K562 (cell line): ENCODE measurements at regions not wholly inside any gene's neighbourhood (a gene's known extent, or its start where the extent isn't known, plus 50 kb on each side); places are given as distances from the start of the nearest gene placed in this dataset.
"Not testable (repeated sequence)": the region's sequence is repeated elsewhere in the genome, so short reads cannot be mapped to it uniquely, and the experiment has no call there.

Experiments
- CUX1 ChIP-seq: fragments of 200-800 bp; sonication (Bioruptor generic); IDR thresholded peaks from 2 replicates; pipeline ENCODE4 v1.6.1; 2016; ENCODE audit warnings: missing genetic modification characterization, missing compliant biosample characterization
- DIDO1 ChIP-seq: fragments of 450-650 bp; IDR thresholded peaks from 2 replicates; pipeline ENCODE4 v1.6.1; 2016; ENCODE audit warnings: low read depth, missing biosample characterization, missing genetic modification characterization
- ETS2 ChIP-seq: IDR thresholded peaks from 2 replicates; pipeline ENCODE4 v1.6.1; 2016; ENCODE audit warnings: borderline replicate concordance, missing genetic modification characterization, mild to moderate bottlenecking, moderate library complexity, missing compliant biosample characterization; ENCODE audit not compliant: poor library complexity, severe bottlenecking
- GATAD2A ChIP-seq: fragments of 450-650 bp; IDR thresholded peaks from 2 replicates; pipeline ENCODE4 v1.6.1; 2017
- GTF2A2 ChIP-seq: IDR thresholded peaks from 2 replicates; pipeline ENCODE4 v1.6.1; 2016; ENCODE audit warnings: mild to moderate bottlenecking, missing genetic modification characterization, missing compliant biosample characterization
- MTF1 ChIP-seq: fragments of 250-450 bp; sonication (Bioruptor Pico); IDR thresholded peaks from 2 replicates; pipeline ENCODE4 v1.9.0; 2021; ENCODE audit warnings: moderate library complexity, mild to moderate bottlenecking, inconsistent platforms, borderline replicate concordance
- ZNF239 ChIP-seq: fragments of 250-450 bp; sonication (Bioruptor Pico); IDR thresholded peaks from 2 replicates; pipeline ENCODE4 v1.4.0; 2020; ENCODE audit warnings: mild to moderate bottlenecking
- ZNF347 ChIP-seq: fragments of 450-650 bp; formaldehyde crosslinking; IDR thresholded peaks from 2 replicates; pipeline ENCODE4 v1.4.0; 2020; ENCODE audit warnings: low read depth, mild to moderate bottlenecking, moderate library complexity
- ZNF395 ChIP-seq: fragments of 200-800 bp; sonication (Bioruptor generic); IDR thresholded peaks from 2 replicates; pipeline ENCODE4 v1.6.1; 2017; ENCODE audit warnings: missing genetic modification characterization, missing compliant biosample characterization
- ZNF449 ChIP-seq: fragments of 250-450 bp; sonication (Bioruptor Pico); IDR thresholded peaks from 2 replicates; pipeline ENCODE4 v1.8.0; 2022; ENCODE audit warnings: moderate library complexity, mild to moderate bottlenecking, inconsistent platforms
- TF ChIP-seq, protein P1 (sequence below), 2 experiments: IDR thresholded peaks in 1 of 2; conservative IDR thresholded peaks in 1 of 2; 2 replicates each; pipeline ENCODE4 v1.6.1; 2016; ENCODE audit warnings: low read depth in 2 of 2, mild to moderate bottlenecking in 1 of 2, missing compliant biosample characterization in 1 of 2, missing genetic modification characterization in 1 of 2, moderate library complexity in 1 of 2
- TF ChIP-seq, protein P2 (sequence below), 2 experiments: fragments of 250-450 bp in 1 of 2; fragments of 450-650 bp in 1 of 2; sonication (Bioruptor Pico) in 1 of 2; IDR thresholded peaks; 2 replicates each; pipeline versions ENCODE4 v1.6.1 to v1.8.0; 2016 to 2021; ENCODE audit warnings: mild to moderate bottlenecking in 2 of 2, moderate library complexity in 2 of 2, missing compliant biosample characterization in 1 of 2, missing genetic modification characterization in 1 of 2

- TF ChIP-seq CUX1 (CRISPR knock-in tag) = 0 out of 2 replicates have a peak, but pooled peaks have one; percentile 63
- TF ChIP-seq ZNF449 = peak; percentile 80; the same call in 1 of the 2 replicates
- peak; percentile 67 for TF ChIP-seq ZNF239 (CRISPR knock-in tag)
- TF ChIP-seq ZNF347 (CRISPR knock-in tag) = peak; percentile 70; the same call in 1 of the 2 replicates
- TF ChIP-seq GTF2A2 (tag) = peak; percentile 94
- TF ChIP-seq, protein P1, sequence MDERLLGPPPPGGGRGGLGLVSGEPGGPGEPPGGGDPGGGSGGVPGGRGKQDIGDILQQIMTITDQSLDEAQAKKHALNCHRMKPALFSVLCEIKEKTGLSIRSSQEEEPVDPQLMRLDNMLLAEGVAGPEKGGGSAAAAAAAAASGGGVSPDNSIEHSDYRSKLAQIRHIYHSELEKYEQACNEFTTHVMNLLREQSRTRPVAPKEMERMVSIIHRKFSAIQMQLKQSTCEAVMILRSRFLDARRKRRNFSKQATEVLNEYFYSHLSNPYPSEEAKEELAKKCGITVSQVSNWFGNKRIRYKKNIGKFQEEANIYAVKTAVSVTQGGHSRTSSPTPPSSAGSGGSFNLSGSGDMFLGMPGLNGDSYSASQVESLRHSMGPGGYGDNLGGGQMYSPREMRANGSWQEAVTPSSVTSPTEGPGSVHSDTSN (CRISPR knock-in tag; IDR thresholded peaks at IDR 0.05; ENCODE audit: low read depth) = not testable (repeated sequence)
- TF ChIP-seq, protein P1 (tag; conservative IDR thresholded peaks at IDR 0.05; ENCODE audit: low read depth) = peak; percentile 73
- TF ChIP-seq GATAD2A = 0 out of 2 replicates have a peak, but pooled peaks have one; percentile 64
- TF ChIP-seq MTF1 = peak; percentile 27; the same call in 1 of the 2 replicates
- TF ChIP-seq ZNF395 (CRISPR knock-in tag) = peak; percentile 92
- peak; percentile 20 for TF ChIP-seq ETS2 (tag)
- TF ChIP-seq, protein P2, sequence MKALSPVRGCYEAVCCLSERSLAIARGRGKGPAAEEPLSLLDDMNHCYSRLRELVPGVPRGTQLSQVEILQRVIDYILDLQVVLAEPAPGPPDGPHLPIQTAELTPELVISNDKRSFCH (CRISPR knock-in tag; IDR thresholded peaks at IDR 0.05) = peak; percentile 63; the same call in 1 of the 2 replicates
- TF ChIP-seq, protein P2 (tag; IDR thresholded peaks at IDR 0.05) = peak; percentile 96
- TF ChIP-seq DIDO1 = peak; percentile 90
Observed at GRCh38 chr5:71398859-71399258, 56.6 kb upstream of the BDP1 start (continued).
